HG02759 (cell line): ENCODE measurements at regions not wholly inside any gene's neighbourhood (a gene's known extent, or its start where the extent isn't known, plus 50 kb on each side); places are given as distances from the start of the nearest gene placed in this dataset.

ENCODE experiments used
- ATAC-seq: cut with Tn5 transposase; IDR thresholded peaks from one replicate; pipeline ENCODE4 v1.9.1; 2021; ENCODE audit warnings: mild to moderate bottlenecking, moderate library complexity; ENCODE audit not compliant: unreplicated experiment

DNA sequence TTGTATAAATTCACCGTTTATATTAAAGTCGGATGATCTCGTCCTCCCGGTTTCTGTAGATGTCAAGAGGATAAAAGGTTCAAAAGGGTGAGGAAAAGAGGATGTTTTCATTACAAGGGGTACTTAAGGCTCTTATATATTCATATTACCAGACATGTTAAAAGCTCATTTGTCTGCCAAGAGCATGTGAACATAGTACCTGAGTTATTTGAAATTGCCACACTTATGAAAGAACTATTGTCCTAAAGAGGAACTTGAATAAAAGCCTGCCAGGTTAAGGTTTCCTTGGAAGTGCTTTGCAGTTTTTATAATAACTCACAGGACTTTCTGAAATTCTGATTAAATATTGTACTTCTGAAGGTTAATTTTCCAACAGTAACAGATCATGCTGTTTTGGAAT, 1915.1 kb downstream of the MAT2B start:
- ATAC-seq, result no peak

DNA sequence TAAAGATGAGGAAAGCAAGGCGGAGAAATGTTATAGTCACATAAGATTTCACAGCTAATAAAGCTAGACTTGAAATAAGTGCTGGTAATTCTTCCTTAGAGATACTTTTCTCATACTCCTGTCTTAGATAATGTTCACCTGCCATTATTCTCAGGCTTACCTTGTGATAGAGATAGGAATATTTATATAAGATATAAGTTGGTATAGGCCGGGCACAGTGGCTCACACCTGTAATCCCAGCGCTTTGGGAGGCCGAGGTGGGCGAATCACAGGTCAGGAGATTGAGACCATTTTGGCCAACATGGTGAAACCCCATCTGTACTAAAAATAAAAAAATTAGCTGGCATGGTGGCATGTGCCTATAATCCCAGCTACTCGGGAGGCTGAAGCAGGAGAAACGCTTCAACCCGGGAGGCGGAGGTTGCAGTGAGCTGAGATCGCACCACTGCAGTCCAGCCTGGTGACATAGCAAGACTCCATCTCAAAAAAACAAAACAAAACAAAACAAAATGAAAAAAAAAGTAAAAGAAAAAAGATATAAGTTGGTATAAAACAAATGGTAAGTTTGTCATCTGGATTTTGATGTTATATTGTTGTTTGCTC, 1918.4 kb downstream of the MAT2B start:
- no peak for ATAC-seq

DNA sequence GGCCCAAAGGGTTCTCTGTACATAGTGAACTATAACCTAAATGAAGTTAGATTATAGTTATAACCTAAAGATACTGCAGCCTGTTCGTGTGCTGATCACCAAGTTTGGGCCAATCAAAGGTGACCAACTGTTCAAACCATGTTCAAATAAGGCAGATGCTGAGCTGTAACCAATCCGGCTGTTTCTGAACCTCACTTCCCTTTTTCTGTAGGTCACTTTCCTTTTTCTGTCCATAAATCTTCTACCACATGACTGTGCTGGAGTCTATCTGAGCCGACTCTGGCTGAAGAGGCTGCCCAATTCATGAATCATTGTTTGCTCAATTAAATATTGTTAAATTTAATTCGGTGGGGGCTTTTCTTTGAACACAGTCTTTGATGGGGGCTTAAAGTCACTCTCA, 1920.2 kb downstream of the MAT2B start:
- no peak for ATAC-seq

DNA sequence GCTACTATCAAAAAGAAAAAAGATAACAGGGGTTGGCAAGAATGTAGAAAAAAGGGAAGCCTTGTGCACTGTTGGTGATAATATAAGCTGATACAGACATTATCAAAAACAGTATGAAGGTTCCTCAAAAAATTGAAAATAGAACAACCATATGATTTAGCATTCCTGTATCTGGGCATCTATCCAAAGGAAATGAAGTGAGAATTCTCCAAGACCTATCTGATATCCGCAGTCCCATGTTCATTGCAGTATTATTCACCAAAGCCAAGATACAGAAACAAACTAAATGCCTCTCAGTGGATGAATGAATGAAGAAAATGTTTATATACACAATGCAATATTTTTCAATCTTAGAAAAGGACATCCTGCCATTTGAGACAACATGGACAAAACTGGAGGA, 1943.3 kb downstream of the MAT2B start:
- ATAC-seq, result no peak

DNA sequence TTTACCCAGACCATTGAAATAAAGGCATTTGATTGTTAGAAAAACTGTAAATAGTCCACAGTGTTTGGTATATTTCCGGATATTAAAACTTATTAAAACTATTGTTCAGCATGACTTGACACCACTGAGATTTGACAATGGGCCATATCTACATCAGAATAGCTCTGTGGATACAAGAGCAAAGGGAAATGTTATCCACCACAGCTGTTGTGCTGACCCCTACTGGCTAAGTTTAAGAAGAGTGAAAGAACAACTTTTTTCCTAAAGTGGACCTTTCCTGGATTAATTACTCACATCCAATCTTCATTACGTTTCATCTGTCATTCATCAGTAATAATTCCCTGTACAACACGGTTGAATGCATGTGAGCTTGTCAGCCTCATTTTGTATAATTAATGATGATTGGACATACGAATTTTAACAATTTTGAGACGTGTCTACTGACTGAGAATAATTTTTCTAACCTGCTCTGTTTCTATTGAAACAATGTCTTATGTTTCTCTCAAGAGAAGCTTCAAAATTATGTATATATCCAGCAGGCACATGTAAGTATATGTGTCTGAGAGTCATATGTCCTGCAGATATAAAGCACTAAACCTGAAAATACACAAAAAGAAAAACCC, 1952.6 kb downstream of the MAT2B start:
- no peak for ATAC-seq

DNA sequence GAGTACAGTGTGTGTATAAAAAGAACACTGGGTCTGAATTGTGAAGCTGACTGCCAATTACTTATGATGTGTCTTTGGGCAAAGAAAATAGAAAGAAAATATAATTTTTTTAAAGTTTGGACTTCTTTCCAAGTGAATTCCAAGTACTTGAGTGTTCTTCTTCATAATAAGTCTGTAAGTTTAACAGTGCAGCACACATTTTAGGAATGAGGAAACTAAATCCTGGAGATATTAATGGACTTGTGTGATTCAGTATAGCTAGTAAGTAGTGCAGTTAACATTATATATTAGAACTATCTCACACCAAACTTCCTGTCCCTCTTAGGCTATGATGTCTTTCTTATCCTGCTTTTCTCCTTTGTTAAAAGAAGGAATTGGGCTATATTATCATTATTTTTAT, 1953.8 kb downstream of the MAT2B start:
- no peak for ATAC-seq

DNA sequence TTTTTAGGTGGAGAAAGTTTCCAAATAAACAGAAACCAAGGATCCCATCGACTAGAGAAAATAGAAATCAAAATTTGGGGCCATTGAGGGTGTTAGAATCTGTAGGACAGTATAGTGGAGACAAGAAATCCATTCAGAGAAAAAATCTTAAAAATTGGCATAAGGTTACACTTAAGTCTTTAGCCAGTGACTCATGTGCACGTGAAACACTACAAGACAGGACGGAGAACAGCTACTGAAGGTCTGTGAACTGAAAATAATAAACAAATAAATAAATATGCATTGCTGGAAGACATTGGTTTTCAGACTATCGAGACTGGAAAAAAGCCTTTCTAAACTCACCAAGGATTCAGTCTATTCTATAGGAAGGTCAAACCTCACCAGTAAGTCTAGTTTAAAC, 1955.5 kb downstream of the MAT2B start:
- no peak for ATAC-seq

DNA sequence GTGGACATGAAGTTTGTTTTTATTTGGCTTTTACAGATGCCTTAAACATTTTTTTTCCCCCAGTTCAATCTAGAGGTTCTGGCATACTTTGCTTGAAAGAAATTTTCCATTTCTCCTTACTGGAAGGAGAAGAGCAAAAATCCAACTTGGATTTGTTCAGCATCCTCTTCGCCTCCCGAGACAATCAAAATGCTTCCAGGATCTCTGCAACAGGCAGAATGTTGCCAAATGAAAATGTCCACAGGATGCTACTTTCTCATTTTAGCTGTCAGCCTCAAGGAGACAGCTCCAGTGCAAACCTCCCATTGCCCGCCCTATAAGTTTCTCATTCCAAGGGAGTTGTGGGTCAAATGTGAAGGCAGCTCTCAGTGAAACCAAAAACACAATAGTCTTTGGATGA, 1972.1 kb downstream of the MAT2B start:
- no peak for ATAC-seq

DNA sequence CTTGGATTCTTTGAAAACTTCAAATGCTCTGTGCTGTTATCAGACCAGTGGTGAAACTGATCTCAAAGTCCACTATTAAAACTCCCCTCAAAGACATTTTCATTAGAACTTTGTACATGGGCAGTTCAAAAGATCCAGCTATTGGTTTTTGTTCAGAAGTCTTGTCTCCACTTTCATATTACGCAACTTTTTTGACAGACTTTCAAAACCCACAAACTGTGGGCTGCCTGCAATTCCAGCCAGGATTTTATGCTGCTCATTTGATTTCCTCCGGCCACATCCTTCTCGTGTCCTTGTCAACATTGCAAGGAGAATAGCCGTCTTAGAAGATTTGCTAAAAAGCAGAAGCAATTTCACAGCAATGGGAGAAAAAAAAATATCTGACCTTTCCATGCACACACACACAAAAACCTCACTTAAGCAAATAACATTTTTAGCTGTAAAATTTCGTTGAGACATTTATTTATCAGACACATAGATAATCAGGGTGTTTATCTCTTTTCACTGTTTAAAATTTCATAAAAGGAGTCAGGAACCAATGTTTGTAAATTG, 1990.5 kb downstream of the MAT2B start:
- no peak for ATAC-seq

DNA sequence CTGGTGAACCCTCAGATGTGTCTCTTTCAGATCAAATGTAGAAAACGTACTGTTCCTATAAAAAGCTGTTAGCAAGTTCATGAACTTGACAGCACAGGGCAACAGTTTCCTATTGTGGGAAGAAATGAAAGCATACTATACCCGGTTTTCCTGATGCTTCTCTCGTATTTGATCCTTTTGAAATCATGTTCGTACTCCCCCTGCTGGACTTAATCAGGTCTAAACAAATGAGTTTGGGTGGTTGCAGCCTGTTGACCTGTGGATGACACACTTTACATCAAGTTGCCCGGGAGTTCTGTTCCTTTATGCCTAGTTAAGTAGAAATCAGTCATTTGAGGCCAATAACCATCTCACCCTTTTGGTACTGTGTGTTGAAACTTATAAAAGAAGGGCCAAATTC, 1992.3 kb downstream of the MAT2B start:
- no peak for ATAC-seq

DNA sequence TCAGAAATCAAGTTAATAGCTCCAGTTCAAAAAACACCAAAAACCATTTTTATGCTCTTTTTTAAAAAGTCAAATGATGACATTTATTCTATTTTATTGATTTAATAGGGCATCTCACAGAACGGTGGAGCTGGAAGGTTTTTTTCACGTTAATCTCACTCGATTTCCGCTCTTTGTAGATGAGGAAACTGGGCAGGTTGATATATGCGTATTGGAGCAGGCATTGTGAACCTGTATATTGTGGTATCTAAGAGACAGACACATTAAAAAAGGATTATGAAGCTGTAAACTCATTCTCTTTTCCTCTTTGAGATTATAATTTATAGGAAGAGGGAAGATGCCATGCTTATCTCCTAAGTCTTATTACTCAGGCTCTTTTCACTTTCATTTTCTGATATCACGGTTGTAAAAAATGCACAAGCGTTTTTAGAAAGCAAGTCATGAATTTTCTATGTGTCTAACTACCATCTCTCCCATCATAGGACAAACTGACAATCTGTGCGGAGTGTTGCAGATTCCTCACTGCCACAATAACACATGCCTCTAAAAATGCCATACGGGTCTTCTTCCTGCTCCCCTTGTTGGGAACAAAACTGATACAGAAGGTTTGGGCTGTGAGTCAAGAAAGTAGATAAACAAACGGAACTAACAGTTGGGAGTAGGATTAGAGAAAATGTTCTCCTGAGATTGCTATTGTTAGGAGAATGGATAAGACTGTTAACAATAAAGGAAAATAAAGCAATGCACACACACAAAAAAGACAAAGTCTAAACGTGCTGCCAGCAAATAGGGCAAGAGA, 1997.7 kb downstream of the MAT2B start:
- ATAC-seq, result no peak

DNA sequence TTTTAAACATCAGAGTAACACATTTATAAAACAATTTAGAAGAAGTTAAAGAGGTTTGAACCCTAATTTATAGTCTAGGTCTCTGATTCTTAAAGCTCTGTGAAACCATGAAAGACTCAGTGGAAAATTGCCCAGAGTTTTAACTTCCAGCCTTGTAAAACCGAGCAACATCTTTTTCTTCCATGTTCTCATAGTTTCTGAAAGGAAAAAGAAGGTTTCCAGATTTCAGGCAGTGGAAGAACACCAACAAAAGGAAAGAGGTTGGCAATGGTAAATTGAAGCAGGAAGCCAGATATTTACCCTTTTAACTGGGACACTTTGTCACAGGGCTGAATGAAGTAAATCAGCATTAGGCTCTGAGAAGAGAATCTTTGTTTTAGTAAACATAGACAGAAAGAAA, 1999.3 kb downstream of the MAT2B start:
- ATAC-seq, result no peak

DNA sequence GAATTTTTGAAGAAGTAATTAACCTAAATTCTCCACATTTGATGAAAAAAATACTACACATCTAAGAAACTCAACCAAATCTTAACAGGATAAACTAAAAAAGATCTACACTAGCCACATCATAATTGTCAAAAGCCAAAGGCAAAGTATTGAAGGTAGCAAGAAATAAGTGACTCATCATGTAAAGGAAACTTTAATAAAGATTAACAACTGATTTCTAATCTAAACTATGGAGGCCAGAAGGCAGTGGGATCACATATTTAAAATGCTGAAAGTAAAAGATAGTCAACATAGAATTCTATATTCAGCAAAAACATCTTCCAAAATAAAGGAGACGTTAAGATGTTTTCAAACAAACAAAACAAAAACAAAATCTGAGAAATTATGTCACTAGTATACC, 2002.9 kb downstream of the MAT2B start:
- ATAC-seq, result no peak

DNA sequence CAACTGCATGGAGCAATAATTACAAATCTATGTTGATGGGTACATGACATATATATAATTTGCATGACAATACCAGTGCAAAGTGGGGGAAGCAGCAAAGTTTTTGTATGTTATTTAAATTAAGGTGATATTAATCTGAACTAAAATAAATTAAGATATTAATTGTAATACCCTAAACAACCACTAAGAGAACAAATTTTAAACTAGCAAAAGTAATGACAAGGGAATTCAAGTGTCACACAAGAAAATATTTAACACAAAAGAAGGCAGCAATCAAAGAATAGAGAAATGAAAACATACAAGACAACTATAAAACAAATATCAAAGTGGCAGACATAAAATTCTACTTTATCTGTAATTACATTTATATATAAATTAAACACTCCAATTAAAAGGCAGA, 2003.4 kb downstream of the MAT2B start:
- ATAC-seq, result no peak

DNA sequence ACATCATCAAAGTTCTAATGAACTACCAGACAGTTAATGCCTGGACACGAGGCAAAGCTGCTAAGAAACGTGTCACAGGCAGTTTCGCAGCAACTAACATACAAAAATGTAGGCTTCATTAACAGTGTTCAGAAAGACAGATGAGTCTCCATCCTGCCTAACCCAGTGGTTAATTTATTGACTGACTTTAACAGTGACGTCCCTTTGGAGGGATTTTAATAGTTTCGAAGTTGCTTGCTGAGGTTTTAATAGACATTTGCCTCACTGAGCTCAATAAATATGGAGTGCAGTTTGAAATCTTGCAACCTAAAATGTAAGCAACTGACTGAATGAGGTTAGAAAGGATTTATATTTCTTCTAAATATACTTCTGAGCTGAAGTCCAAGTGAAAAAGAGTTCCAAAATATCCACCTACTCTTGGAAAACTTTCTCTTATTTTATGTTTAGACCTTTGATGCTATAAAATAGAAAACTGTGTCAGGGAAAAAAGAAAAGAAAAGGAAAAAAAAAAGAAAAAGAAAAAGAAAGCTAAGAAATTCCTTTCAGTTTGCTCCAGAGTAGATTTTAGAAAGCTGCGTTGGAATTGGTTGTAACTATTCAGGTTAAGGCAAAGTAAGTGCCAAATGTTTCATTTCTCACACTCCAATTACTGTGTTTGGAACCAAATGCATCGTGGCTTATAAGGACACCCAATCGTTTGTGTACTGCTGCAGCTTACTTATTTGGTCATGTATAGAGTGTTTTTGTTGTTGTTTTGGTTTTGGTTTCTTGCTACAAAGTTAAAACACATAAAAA, 2016.6 kb downstream of the MAT2B start:
- no peak for ATAC-seq

DNA sequence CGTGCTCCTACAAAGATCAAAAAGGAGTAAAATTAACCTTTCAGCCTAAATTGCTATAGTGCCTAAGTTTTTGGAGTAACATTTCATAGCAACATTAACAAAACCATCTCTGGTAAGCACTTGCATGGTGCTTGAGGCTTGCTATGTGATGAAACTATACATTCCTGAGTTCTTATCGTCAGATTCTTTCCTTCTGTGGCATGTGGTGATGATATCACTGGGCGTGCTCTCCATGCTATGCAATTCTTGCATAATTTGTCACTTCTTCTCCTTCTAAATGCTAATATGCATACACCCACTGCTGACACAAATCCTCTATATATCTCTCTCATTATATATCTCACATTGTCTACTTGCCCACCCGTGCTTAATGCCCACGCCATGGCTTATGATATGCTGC, 2019.9 kb downstream of the MAT2B start:
- ATAC-seq, result no peak

DNA sequence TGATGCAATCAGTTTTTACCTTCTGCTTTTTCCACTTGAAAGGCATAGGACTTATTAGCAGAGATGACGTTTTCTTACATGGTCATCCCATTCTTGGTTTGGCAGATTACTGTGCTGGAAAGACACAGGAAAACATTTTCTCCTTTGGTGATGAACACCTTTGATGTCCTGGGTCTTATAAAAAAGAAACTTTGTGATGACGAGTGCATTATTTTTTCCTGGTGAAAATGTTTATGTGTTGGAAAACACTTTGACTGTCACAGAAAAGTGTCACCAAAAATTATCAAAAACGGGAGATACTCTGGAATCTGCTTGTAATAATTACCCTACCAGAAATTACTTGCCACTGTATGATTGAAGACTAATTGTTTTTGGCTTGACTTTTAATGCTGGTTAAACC, 2020.9 kb downstream of the MAT2B start:
- no peak for ATAC-seq

DNA sequence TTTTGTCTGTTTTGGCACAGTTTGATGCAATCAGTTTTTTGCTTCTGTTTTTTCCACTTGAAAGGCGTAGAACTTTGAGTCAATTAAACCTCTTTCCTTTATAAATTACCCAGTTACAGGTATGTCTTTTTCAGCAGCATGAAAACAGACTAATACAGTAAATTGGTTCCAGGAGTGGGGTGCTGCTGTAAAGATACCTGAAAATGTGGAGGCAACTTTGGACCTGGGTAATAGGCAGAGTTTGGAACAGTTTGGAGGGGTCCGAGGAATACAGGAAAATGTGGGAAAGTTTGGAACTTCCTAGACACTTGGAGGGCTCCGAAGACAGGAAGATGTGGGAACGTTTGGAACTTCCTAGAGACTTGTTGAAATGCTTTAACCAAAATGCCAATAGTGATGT, 2022.2 kb downstream of the MAT2B start:
- no peak for ATAC-seq

DNA sequence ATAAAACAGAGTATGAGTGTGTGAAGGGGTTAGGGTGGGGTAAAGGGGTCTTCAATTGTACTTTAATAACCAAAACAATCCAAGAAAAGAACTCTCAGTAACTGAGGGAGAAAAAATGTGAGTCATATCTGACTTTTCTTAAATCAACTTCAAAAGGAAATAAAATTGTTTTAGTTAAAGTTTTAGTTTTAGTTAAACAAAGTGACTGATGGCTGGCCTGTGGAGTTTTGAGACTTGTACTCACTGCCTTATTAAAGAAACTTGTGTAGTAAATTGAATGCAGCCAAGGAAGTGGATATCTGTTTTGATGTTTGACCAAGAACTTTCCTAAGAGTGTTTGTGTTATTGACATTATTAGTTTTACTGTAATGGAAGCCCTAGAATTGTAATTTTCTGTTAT, 2032.6 kb downstream of the MAT2B start:
- ATAC-seq, result no peak

DNA sequence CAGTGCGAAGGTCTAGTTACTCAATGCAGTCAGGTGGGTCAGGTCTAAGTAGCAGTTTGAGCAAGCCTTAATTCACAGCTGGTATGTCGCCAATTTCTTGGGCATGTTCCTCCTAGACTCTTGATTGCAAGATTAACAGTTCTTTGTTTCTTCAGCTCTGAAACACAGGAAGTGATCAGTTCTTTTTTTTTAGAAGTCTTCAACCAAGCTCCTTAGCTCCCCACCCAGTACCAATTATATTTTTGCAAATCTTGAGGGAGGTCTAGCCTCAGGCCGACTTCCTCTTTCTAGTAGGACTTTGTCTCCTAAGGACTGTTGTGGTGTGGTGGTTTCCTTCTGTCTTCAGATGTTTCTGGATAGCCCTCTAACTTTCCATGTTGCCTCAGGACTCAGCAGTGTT, 2054.2 kb downstream of the MAT2B start:
- ATAC-seq, result no peak

DNA sequence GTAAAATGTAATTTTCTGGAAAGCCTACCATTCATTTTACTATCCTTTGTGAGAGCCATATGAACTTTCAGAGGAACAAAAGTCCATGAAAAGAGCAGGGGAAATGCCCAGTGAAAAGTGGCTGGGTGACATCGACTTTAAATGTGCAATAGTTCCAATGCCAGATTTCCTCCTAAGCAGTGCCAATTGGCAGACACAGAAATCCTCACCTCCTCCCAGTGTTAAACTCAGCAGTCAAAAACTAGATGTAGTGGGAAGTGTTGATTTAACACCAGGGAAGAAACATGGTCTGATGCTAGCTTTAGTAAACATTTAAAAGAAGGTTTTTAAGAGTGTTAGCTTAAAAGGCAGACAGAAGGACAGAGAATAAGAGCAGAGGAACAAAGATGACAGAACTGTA, 2055.2 kb downstream of the MAT2B start:
- ATAC-seq, result no peak
